SK-MEL-5 (cell line): ENCODE measurements at regions not wholly inside any gene's neighbourhood (a gene's known extent, or its start where the extent isn't known, plus 50 kb on each side); places are given as distances from the start of the nearest gene placed in this dataset.
"Not testable (repeated sequence)": the region's sequence is repeated elsewhere in the genome, so short reads cannot be mapped to it uniquely, and the experiment has no call there.

ENCODE experiments used
- DNase-seq: peaks from one replicate; pipeline ENCODE4 v3.0.0-alpha.2; 2016; ENCODE audit warnings: low read depth, low spot score
- in situ Hi-C: cut with HindIII; loops from 2 replicates; pipeline ENCODE4 v1.10.0; 2016; ENCODE audit warnings: low sequenced_read_pairs, high pct_unique_total_duplicates, low pct_unique_long_range_greater_than_20kb

DNA sequence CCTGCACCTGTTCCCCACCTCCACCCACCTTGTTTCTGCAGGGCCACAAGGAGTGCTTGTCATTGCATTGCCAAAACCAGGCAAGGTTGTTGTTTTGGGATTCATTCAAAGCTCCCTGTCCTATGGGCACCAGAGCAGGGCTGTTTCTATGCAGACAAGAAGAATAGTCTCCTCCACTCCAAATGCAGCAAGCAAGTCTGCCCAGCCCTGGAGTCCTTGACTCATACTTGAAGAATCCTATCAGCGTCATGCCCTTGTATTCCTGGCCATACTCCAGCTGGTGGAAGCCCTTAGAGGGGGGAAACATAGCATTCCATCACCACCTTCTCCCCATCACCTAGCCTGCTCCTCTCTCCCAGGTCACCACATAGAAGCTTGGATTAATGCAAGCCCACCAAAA, 145.3 kb upstream of the ECI2 start:
- peak; percentile 29 for DNase-seq
- in situ Hi-C loops, result no loop called here

- in situ Hi-C loops, result no loop called here
- no peak for DNase-seq
Measured at GRCh38 chr6:4280031-4280430, 144.7 kb upstream of the ECI2 start.

GRCh38 chr6:4274382-4275082, 139.2 kb upstream of the ECI2 start:
- DNase-seq, result no peak
- in situ Hi-C loops, result no loop called here

DNA sequence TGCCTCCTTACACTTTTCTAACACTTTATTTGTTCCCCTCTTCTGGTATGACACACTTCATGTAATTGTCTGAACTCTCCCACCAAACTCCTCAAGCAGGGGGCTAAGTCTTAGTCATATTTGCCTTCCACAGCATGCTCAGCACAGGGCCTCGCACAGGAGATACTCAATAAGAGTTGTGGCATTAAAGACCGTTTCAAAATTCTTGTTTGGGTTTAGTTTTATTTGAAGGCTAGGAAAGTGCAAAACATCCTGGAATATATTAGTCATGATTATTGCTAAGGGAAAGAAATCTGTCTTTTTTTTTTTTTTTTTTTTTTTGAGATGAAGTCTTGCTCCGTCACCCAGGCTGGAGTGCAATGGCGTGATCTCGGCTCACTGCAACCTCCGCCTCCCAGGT, 137.6 kb upstream of the ECI2 start:
- in situ Hi-C loops, result no loop called here

DNA sequence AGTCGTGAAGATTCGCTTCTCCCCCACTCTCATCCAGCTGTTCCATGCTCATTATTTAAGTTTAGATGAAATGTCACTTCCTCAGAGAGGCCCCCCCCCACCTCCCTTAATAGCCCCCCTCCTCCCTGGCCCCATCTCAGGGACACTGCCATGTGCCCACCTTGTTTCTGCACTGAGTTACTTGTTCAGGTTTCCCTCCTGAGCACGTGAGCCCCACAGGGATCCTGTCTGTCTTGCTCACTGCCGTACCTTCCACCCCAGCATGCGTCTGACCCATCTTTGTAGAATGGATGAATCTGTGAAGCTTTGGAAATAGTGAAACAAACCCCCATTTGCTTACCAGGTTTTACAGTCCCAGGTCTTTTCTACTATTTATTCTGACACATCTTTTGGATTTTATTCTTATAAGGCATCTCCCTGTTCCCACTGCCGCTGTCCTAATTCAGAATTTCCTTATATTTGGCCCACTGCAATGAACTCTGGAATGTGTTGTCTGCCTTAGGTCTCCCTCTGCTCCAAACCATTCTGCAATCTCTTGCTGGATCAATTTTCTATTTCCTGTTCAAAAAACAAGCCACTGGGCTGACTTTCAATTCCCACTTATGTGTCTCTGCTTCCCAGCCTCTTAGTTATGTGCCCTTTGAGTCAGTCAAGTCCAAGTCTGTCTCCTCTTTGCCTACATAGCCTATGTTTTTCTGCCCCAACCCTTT, 136.5 kb upstream of the ECI2 start:
- in situ Hi-C loops, result no loop called here
- no peak for DNase-seq

More for the DNA sequence above, 137.6 kb upstream of the ECI2 start:
- no peak for DNase-seq

GRCh38 chr6:4270776-4271175, 135.4 kb upstream of the ECI2 start:
- no peak for DNase-seq
- in situ Hi-C loops, result no loop called here

DNA sequence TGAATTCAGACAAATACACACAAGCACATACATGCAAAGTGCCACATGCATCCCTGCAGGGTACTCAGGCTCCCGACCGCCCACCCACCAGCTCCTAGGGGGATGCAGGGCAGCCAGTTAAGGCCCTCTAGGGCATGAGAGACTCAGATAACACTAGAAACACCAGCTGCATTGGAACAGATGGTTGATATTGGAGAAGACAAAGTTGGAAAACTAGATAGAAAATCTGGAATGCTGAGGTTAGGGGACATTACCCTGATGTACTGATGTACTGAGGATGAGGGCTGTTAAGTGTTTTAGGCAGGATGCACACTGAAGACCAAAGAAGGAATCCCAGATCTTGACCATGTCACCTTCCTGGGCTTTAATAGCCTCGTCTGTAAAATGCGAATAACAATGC, 134.6 kb upstream of the ECI2 start:
- in situ Hi-C loops, result no loop called here
- no peak for DNase-seq

DNA sequence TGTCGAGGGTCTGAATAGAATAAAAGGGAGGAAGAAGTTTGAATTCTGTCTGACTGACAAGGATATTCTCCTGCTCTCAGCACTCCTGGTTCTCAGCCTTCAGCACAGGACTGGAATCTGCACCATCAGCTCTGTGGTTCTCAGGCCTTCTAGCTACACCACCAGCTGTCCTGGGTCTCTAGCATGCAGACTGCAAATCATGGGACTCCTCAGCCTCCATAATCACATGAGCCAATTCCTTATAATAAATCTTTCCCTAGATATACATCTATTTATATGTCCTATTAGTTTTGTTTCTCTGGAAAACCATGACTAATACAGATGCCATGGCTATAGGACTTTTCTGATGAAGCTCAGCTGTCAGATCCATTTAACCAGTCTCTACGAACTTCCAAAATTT, 132.8 kb upstream of the ECI2 start:
- in situ Hi-C loops, result no loop called here
- no peak for DNase-seq

GRCh38 chr6:4265740-4266139, 130.4 kb upstream of the ECI2 start:
- DNase-seq, result no peak
- in situ Hi-C loops, result no loop called here

GRCh38 chr6:4264601-4265000, 129.2 kb upstream of the ECI2 start:
- in situ Hi-C loops, result no loop called here
- no peak for DNase-seq

DNA sequence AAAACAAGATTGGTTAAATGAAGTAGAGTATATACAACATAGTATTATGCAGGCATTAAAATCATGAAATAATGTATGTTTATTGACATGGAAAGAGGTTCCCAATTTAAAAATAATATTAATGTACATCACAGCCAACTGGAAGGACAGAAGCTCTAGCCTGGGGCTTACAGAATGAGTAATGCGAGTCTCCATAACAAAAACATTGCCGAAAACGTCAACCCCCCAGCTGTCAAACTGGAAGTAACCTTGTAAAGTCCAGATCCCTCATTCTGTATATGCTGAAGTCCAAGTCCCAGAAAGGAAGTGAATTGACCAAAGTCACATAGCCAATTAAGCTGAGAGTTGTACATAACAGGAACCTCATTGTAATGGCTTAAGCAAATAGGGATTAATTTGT, 128.7 kb upstream of the ECI2 start:
- DNase-seq, result no peak

DNA sequence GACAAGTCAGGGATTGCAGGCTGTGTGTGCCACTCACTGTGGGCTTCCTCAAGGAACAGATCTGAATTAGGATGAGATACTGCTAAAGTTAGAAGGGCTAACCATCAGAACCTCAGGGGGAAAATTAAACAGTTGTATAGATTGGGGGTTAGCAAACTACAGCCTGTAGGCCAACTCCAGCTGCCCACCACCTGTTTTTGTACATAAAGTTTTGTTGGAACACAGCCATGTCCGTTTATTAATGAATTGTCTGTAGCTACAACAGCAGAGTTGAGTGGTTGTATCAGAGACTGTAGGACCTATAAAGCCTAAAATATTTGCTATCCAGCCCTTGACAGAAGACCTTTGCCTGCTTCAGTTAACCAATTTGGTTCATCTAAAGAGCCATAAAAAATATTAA, 127.2 kb upstream of the ECI2 start:
- in situ Hi-C loops, result no loop called here
- DNase-seq, result no peak

More for the DNA sequence above, 128.7 kb upstream of the ECI2 start:
- in situ Hi-C loops, result no loop called here

- no peak for DNase-seq
- in situ Hi-C loops, result no loop called here
Measured at GRCh38 chr6:4259391-4259790, 124.0 kb upstream of the ECI2 start.

- DNase-seq, result no peak
- in situ Hi-C loops, result no loop called here
Measured at GRCh38 chr6:4258733-4259132, 123.4 kb upstream of the ECI2 start.

- in situ Hi-C loops, result no loop called here
- no peak for DNase-seq
Measured at GRCh38 chr6:4256969-4257368, 121.6 kb upstream of the ECI2 start.

GRCh38 chr6:4253604-4254231, 118.3 kb upstream of the ECI2 start:
- in situ Hi-C loops, result no loop called here
- peak; percentile 46 for DNase-seq

DNA sequence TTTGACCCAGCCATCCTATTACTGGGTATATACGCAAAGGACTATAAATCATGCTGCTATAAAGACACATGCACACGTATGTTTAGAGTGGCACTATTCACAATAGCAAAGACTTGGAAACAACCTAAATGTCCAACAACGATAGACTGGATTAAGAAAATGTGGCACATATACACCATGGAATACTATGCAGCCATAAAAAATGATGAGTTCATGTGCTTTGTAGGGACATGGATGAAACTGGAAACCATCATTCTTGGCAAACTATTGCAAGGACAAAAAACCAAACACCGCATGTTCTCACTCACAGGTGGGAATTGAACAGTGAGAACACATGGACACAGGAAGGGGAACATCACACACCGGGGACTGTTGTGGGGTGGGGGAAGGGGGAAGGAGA, 117.1 kb upstream of the ECI2 start:
- DNase-seq, in situ Hi-C loops: not testable (repeated sequence)

DNA sequence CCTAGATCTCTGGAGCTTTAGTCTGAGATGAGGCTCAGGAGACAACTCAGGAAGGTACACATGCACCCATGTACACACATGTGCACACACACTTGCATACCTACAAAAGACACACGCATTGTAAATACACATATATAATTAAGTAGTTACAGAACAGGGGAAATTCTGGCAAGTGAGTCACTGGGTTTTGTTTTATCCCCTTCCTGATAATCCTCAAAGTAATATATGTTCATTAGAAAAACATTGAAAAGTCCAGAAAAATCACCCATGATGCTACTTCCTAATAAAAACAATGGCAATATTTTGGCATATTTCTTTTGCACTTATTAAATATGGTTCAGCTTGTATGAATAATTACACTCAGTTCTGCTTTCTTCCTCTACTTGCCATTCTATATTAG, 115.3 kb upstream of the ECI2 start:
- in situ Hi-C loops, result no loop called here
- DNase-seq, result no peak

DNA sequence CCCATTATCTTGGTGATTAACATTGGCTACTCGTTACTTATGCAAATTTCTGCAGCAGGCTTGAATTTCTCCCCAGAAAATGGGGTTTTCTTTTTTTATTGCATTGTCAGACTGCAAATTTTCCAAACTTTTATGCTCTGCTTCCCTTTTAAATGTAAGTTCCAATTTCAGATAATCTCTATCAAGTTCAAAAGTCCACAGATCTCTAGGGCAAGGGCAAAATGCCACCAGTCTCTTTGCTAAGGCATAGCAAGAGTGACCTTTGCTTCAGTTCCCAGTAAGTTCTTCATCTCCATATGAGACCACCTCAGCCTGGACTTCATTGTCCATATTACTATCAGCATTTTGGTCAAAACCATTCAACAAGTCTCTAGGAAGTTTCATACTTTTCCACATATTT, 108.5 kb upstream of the ECI2 start:
- DNase-seq, in situ Hi-C loops: not testable (repeated sequence)
